Mesenchymal stem cell (in vitro differentiated cells and primary cell): ENCODE measurements at regions not wholly inside any gene's neighbourhood (a gene's known extent, or its start where the extent isn't known, plus 50 kb on each side); places are given as distances from the start of the nearest gene placed in this dataset.

ENCODE experiments used
- DNase-seq: peaks from one replicate; pipeline ENCODE4 v3.0.0-alpha.2; 2013
- H2AFZ ChIP-seq: one replicate; pipeline ENCODE4 v1.6.1; 2013; ENCODE audit warnings: low read depth, mild to moderate bottlenecking, control low read depth, inconsistent platforms, low read length, moderate library complexity
- H2AK5ac ChIP-seq: 2 replicates; pipeline ENCODE4 v1.6.1; 2013; ENCODE audit warnings: low read length, moderate library complexity, mild to moderate bottlenecking, inconsistent platforms; ENCODE audit not compliant: severe bottlenecking
- H2BK120ac ChIP-seq: one replicate; pipeline ENCODE4 v1.6.1; 2013; ENCODE audit warnings: low read depth, mild to moderate bottlenecking, inconsistent platforms, low read length, moderate library complexity
- H2BK12ac ChIP-seq, 2 experiments: one replicate each; pipeline ENCODE4 v1.6.1; 2013; ENCODE audit warnings: inconsistent platforms in 2 of 2, low read length in 2 of 2, mild to moderate bottlenecking in 2 of 2, moderate library complexity in 2 of 2, control low read depth in 1 of 2
- H2BK15ac ChIP-seq: one replicate; pipeline ENCODE4 v1.6.1; 2013; ENCODE audit warnings: mild to moderate bottlenecking, low read depth, inconsistent platforms; ENCODE audit not compliant: poor library complexity, severe bottlenecking
- H2BK5ac ChIP-seq: 2 replicates; pipeline ENCODE4 v1.6.1; 2013; ENCODE audit warnings: low read depth, mild to moderate bottlenecking, low read length, control low read depth, inconsistent platforms; ENCODE audit not compliant: poor library complexity, severe bottlenecking
- H3K14ac ChIP-seq, 2 experiments: one replicate each; pipeline ENCODE4 v1.6.1; 2013; ENCODE audit warnings: inconsistent platforms in 2 of 2, low read length in 2 of 2, control low read depth in 1 of 2, mild to moderate bottlenecking in 1 of 2, moderate library complexity in 1 of 2
- H3K18ac ChIP-seq, 2 experiments: one replicate each; pipeline ENCODE4 v1.6.1; 2013; ENCODE audit warnings: inconsistent platforms in 2 of 2, low read length in 2 of 2, control low read depth in 1 of 2, low read depth in 1 of 2, mild to moderate bottlenecking in 1 of 2
- H3K23ac ChIP-seq, 2 experiments: one replicate each; pipeline ENCODE4 v1.6.1; 2013; ENCODE audit warnings: inconsistent platforms in 2 of 2, low read length in 2 of 2, mild to moderate bottlenecking in 2 of 2, moderate library complexity in 2 of 2, control low read depth in 1 of 2
- H3K27ac ChIP-seq: 2 replicates; pipeline ENCODE4 v1.5.1; 2013; ENCODE audit warnings: mild to moderate bottlenecking, moderate library complexity, low read length, control low read depth, inconsistent platforms; ENCODE audit not compliant: poor library complexity, severe bottlenecking
- H3K27me3 ChIP-seq, 2 experiments: 2 replicates each; pipeline versions ENCODE4 v1.6.1 to v1.7.0; 2013; ENCODE audit warnings: low read length in 2 of 2, mild to moderate bottlenecking in 2 of 2, moderate library complexity in 2 of 2, control low read depth in 1 of 2, inconsistent platforms in 1 of 2; ENCODE audit not compliant: control insufficient read depth in 1 of 2, insufficient read depth in 1 of 2
- H3K36me3 ChIP-seq, 2 experiments: 2 replicates each; pipeline versions ENCODE4 v1.6.1 to v1.7.0; 2013; ENCODE audit warnings: low read length in 2 of 2, control low read depth in 1 of 2, inconsistent platforms in 1 of 2, low read depth in 1 of 2, mild to moderate bottlenecking in 1 of 2; ENCODE audit not compliant: insufficient read depth in 2 of 2, control insufficient read depth in 1 of 2
- H3K4ac ChIP-seq, 2 experiments: one replicate each; pipeline ENCODE4 v1.6.1; 2013; ENCODE audit warnings: inconsistent platforms in 2 of 2, low read length in 2 of 2, mild to moderate bottlenecking in 2 of 2, moderate library complexity in 2 of 2, control low read depth in 1 of 2, low read depth in 1 of 2
- H3K4me1 ChIP-seq: 2 replicates; pipeline ENCODE4 v1.6.1; 2013; ENCODE audit warnings: low read depth, low read length, control low read depth; ENCODE audit not compliant: control insufficient read depth, insufficient read depth
- H3K4me2 ChIP-seq: 2 replicates; pipeline ENCODE4 v1.6.1; 2013; ENCODE audit warnings: low read length, mild to moderate bottlenecking, inconsistent platforms; ENCODE audit not compliant: poor library complexity, severe bottlenecking
- H3K4me3 ChIP-seq, 2 experiments: 2 replicates each; pipeline versions ENCODE4 v1.5.1 to v1.7.0; 2013; ENCODE audit warnings: low read length in 2 of 2, mild to moderate bottlenecking in 2 of 2, control low read depth in 1 of 2, low read depth in 1 of 2; ENCODE audit not compliant: insufficient read depth in 1 of 2
- H3K79me1 ChIP-seq: replicated peaks from 2 replicates; pipeline ENCODE4 v1.6.1; 2013; ENCODE audit warnings: mild to moderate bottlenecking, control low read depth, low read length, inconsistent platforms; ENCODE audit not compliant: poor library complexity, severe bottlenecking
- H3K9ac ChIP-seq: 2 replicates; pipeline ENCODE4 v1.7.0; 2013; ENCODE audit warnings: mild to moderate bottlenecking, low read length, moderate library complexity
- H3K9me3 ChIP-seq: 2 replicates; pipeline ENCODE4 v1.7.0; 2013; ENCODE audit warnings: mild to moderate bottlenecking, low read length; ENCODE audit not compliant: control insufficient read depth
- H4K8ac ChIP-seq: one replicate; pipeline ENCODE4 v1.6.1; 2013; ENCODE audit warnings: inconsistent platforms, mild to moderate bottlenecking, low read length, moderate library complexity
- H4K91ac ChIP-seq: one replicate; pipeline ENCODE4 v1.6.1; 2013; ENCODE audit warnings: mild to moderate bottlenecking, low read length, inconsistent platforms
- WGBS: methylation state at CpG from one replicate; pipeline ENCODE4 v1.1.7; 2013; ENCODE audit warnings: mixed read lengths; 5-methylcytosine and 5-hydroxymethylcytosine counted together

- H2BK120ac ChIP-seq: no peak overlapping the region
- H2BK5ac ChIP-seq: no peak overlapping the region
- no peak overlapping the region for H3K23ac ChIP-seq
- H3K79me1 ChIP-seq: no peaks in the 10 kb centered on the region
- no peak overlapping the region for H4K8ac ChIP-seq
- no peak overlapping the region for H3K14ac ChIP-seq
- peaks cover 0 to 5% of the 10 kb centered on the region in 2 experiments for H3K36me3 ChIP-seq
- H2BK15ac ChIP-seq: no peak overlapping the region
- no peaks in the 10 kb centered on the region for H3K4me1 ChIP-seq
- no peak overlapping the region for H4K91ac ChIP-seq
- no peak overlapping the region for H2AK5ac ChIP-seq
- no peak overlapping the region for H3K27ac ChIP-seq
- H2AFZ ChIP-seq: no peak overlapping the region
- no peak overlapping the region for H2BK12ac ChIP-seq
- no peak overlapping the region for H3K4me3 ChIP-seq
- DNase-seq: no peak
- no peak overlapping the region for H3K4me2 ChIP-seq
- no peaks in the 10 kb centered on the region for H3K27me3 ChIP-seq
- no peak overlapping the region for H3K9ac ChIP-seq
- no peak overlapping the region for H3K18ac ChIP-seq
- no peaks in the 10 kb centered on the region for H3K9me3 ChIP-seq
- H3K4ac ChIP-seq: no peak overlapping the region
Measured at GRCh38 chr15:56844892-56845291, 73.6 kb upstream of the TCF12 start.

- Histone ChIP-seq H2BK5ac (no peak overlapping the region), H3K4ac (no peak overlapping the region), H2BK12ac (no peak overlapping the region), H3K4me2 (no peak overlapping the region), H3K9me3 (no peaks in the 10 kb centered on the region), H3K27me3 (no peaks in the 10 kb centered on the region), H2BK120ac (no peak overlapping the region), H3K4me1 (no peaks in the 10 kb centered on the region), H3K14ac (peak overlapping the region in 1 of 2 experiments; percentile 74), H3K23ac (no peak overlapping the region), H3K18ac (no peak overlapping the region), H4K8ac (no peak overlapping the region), H2BK15ac (no peak overlapping the region), H3K4me3 (no peak overlapping the region), H2AFZ (no peak overlapping the region), H3K36me3 (peaks cover 0 to 5% of the 10 kb centered on the region in 2 experiments), H3K27ac (no peak overlapping the region), H4K91ac (no peak overlapping the region), H3K9ac (no peak overlapping the region), H3K79me1 (no peaks in the 10 kb centered on the region), H2AK5ac (no peak overlapping the region)
- 96% methylated on average over 3 of the region's 3 CpGs for WGBS
- no peak for DNase-seq
Measured at GRCh38 chr15:56844471-56844870, 74.0 kb upstream of the TCF12 start.

GRCh38 chr15:56839641-56840040 lies 78.8 kb upstream of the TCF12 start:
- Histone ChIP-seq H3K9ac (no peak overlapping the region), H3K79me1 (no peaks in the 10 kb centered on the region), H2AFZ (no peak overlapping the region), H3K23ac (no peak overlapping the region), H3K4me2 (no peak overlapping the region), H3K14ac (no peak overlapping the region), H3K36me3 (no peaks in the 10 kb centered on the region), H4K91ac (no peak overlapping the region), H2BK15ac (no peak overlapping the region), H3K4ac (no peak overlapping the region), H3K27ac (no peak overlapping the region), H4K8ac (no peak overlapping the region), H2BK12ac (no peak overlapping the region), H2AK5ac (no peak overlapping the region), H3K27me3 (no peaks in the 10 kb centered on the region), H3K4me1 (peaks cover 3% of the 10 kb centered on the region), H2BK5ac (no peak overlapping the region), H2BK120ac (no peak overlapping the region), H3K4me3 (no peak overlapping the region), H3K18ac (no peak overlapping the region), H3K9me3 (no peaks in the 10 kb centered on the region)
- no peak for DNase-seq

- no peak overlapping the region for H3K14ac ChIP-seq
- no peak overlapping the region for H3K4me3 ChIP-seq
- WGBS: 94% methylated on average over 3 of the region's 5 CpGs
- H3K4me1 ChIP-seq: peaks cover 3% of the 10 kb centered on the region
- no peak overlapping the region for H2BK120ac ChIP-seq
- no peak overlapping the region for H2BK5ac ChIP-seq
- no peaks in the 10 kb centered on the region for H3K36me3 ChIP-seq
- no peak overlapping the region for H4K91ac ChIP-seq
- DNase-seq: no peak
- no peak overlapping the region for H3K18ac ChIP-seq
- H3K9me3 ChIP-seq: no peaks in the 10 kb centered on the region
- no peak overlapping the region for H2BK12ac ChIP-seq
- no peak overlapping the region for H3K27ac ChIP-seq
- no peak overlapping the region for H2AK5ac ChIP-seq
- no peak overlapping the region for H2AFZ ChIP-seq
- H3K4ac ChIP-seq: no peak overlapping the region
- no peak overlapping the region for H2BK15ac ChIP-seq
- no peak overlapping the region for H3K4me2 ChIP-seq
- H3K79me1 ChIP-seq: no peaks in the 10 kb centered on the region
- H3K27me3 ChIP-seq: no peaks in the 10 kb centered on the region
- no peak overlapping the region for H4K8ac ChIP-seq
- H3K23ac ChIP-seq: no peak overlapping the region
- no peak overlapping the region for H3K9ac ChIP-seq
Measured at GRCh38 chr15:56839099-56839498, 79.3 kb upstream of the TCF12 start.
